ENCODE measurements at regions not wholly inside any gene's neighbourhood (a gene's known extent, or its start where the extent isn't known, plus 50 kb on each side); places are given as distances from the start of the nearest gene placed in this dataset.

DNA sequence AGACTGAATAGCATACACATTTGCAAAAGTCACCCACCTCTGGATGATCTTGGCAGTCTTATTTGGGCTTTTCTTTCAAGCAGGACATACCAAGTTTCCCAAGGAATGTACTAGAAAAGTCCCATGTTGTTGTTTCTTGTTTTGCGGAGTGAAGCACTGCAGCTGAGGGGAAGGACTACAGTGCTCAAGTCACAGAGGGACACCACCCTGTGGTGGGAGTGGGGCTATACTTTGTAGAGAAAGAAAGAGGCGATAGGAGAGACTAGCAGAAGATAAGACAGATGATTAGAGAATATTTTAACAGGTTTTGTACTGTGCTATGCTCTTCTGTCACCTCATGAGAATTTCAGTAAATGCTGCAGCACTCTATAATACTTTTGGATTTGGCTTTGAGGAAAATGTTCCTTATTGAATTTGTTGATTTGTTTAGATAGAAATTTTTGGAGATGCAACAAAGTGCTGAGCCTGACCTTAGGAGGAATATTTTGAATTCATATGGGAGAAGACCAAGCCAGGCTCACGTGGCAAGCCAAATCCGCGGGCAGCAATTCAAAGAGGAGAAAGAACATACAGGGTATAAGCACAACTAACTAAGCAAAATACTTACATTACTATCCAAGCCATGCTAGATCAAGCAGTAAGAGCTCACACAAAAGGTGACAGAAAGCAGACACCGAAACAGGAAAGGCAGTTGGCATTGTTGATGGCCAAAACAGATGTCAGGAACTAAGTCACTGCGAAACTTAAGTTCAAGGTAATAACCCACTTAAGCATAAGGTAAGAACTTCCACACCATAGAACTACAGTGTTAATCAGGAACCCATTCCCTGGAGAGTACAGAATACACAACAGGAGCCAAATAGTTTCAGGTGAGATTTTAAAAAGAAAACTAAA is 280.3 kb upstream of the INTU start:
- H3K4me3 Mint-ChIP-seq, result no peak overlapping the region

DNA sequence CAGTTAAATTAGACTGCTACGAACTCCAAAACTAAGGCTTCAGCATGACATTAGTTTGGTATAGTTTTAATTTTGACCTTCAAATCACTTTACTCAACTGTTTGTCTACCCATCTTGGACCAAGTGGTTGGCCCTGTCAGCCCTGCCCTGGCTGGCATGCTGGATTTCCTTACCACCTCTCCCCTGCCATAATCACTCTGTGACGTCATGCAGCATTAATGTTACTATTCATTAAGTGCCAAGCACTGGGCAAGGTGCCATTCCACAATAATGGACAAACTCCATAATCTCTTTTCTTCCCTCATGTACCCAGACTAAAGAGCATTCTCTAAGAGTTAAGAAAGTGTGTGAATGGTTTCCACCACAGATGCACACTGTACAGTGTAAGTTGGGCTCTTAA is 277.0 kb upstream of the INTU start:
- ChIA-PET POLR2A (no interaction called here), CTCF (no interaction called here)
- DNase-seq (ENCODE audit: low spot score) (no peak), ATAC-seq (no peak)
- Mint-ChIP-seq H3K4me3 (no peak overlapping the region), H3K36me3 (no peaks in the 10 kb centered on the region), H3K27ac (no peak overlapping the region), H3K9me3 (no peaks in the 10 kb centered on the region), H3K4me1 (peaks cover 6% of the 10 kb centered on the region; the same call in 1 of the 2 replicates), H3K27me3 (ENCODE audit: low read depth) (no peaks in the 10 kb centered on the region)
- TF ChIP-seq ZNF671 (CRISPR knock-in tag; IDR thresholded peaks at IDR 0.05), result no peak

More for the DNA sequence above, 280.3 kb upstream of the INTU start:
- ChIA-PET CTCF (interaction anchor here (1.0 kb wide), 1 partner anchor 48 kb away, joined by 3 read pairs; no protein-coding TSS in a partner anchor), POLR2A (no interaction called here)
- TF ChIP-seq JUN (CRISPR knock-in tag; IDR thresholded peaks at IDR 0.05) (no peak), ZNF671 (CRISPR knock-in tag; IDR thresholded peaks at IDR 0.05) (no peak), ESRRA (CRISPR knock-in tag; IDR thresholded peaks at IDR 0.05; ENCODE audit: borderline replicate concordance) (no peak), SMAD3 (CRISPR knock-in tag; IDR thresholded peaks at IDR 0.05; ENCODE audit: borderline replicate concordance) (no peak), NR2C2 (CRISPR knock-in tag; IDR thresholded peaks at IDR 0.05) (no peak), NR3C1 (CRISPR knock-in tag; conservative IDR thresholded peaks at IDR 0.05; ENCODE audit: low read depth) (no peak), FOXP1 (CRISPR knock-in tag; IDR thresholded peaks at IDR 0.05; ENCODE audit: borderline replicate concordance) (no peak), NFE2L1 (CRISPR knock-in tag; IDR thresholded peaks at IDR 0.05) (no peak)
- TF ChIP-seq, protein P1, sequence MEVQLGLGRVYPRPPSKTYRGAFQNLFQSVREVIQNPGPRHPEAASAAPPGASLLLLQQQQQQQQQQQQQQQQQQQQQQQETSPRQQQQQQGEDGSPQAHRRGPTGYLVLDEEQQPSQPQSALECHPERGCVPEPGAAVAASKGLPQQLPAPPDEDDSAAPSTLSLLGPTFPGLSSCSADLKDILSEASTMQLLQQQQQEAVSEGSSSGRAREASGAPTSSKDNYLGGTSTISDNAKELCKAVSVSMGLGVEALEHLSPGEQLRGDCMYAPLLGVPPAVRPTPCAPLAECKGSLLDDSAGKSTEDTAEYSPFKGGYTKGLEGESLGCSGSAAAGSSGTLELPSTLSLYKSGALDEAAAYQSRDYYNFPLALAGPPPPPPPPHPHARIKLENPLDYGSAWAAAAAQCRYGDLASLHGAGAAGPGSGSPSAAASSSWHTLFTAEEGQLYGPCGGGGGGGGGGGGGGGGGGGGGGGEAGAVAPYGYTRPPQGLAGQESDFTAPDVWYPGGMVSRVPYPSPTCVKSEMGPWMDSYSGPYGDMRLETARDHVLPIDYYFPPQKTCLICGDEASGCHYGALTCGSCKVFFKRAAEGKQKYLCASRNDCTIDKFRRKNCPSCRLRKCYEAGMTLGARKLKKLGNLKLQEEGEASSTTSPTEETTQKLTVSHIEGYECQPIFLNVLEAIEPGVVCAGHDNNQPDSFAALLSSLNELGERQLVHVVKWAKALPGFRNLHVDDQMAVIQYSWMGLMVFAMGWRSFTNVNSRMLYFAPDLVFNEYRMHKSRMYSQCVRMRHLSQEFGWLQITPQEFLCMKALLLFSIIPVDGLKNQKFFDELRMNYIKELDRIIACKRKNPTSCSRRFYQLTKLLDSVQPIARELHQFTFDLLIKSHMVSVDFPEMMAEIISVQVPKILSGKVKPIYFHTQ (CRISPR knock-in tag; IDR thresholded peaks at IDR 0.05), result no peak
- TF ChIP-seq, protein P2, sequence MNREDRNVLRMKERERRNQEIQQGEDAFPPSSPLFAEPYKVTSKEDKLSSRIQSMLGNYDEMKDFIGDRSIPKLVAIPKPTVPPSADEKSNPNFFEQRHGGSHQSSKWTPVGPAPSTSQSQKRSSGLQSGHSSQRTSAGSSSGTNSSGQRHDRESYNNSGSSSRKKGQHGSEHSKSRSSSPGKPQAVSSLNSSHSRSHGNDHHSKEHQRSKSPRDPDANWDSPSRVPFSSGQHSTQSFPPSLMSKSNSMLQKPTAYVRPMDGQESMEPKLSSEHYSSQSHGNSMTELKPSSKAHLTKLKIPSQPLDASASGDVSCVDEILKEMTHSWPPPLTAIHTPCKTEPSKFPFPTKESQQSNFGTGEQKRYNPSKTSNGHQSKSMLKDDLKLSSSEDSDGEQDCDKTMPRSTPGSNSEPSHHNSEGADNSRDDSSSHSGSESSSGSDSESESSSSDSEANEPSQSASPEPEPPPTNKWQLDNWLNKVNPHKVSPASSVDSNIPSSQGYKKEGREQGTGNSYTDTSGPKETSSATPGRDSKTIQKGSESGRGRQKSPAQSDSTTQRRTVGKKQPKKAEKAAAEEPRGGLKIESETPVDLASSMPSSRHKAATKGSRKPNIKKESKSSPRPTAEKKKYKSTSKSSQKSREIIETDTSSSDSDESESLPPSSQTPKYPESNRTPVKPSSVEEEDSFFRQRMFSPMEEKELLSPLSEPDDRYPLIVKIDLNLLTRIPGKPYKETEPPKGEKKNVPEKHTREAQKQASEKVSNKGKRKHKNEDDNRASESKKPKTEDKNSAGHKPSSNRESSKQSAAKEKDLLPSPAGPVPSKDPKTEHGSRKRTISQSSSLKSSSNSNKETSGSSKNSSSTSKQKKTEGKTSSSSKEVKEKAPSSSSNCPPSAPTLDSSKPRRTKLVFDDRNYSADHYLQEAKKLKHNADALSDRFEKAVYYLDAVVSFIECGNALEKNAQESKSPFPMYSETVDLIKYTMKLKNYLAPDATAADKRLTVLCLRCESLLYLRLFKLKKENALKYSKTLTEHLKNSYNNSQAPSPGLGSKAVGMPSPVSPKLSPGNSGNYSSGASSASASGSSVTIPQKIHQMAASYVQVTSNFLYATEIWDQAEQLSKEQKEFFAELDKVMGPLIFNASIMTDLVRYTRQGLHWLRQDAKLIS (CRISPR knock-in tag; IDR thresholded peaks at IDR 0.05; ENCODE audit: borderline replicate concordance), result no peak
- TF ChIP-seq, protein P3, sequence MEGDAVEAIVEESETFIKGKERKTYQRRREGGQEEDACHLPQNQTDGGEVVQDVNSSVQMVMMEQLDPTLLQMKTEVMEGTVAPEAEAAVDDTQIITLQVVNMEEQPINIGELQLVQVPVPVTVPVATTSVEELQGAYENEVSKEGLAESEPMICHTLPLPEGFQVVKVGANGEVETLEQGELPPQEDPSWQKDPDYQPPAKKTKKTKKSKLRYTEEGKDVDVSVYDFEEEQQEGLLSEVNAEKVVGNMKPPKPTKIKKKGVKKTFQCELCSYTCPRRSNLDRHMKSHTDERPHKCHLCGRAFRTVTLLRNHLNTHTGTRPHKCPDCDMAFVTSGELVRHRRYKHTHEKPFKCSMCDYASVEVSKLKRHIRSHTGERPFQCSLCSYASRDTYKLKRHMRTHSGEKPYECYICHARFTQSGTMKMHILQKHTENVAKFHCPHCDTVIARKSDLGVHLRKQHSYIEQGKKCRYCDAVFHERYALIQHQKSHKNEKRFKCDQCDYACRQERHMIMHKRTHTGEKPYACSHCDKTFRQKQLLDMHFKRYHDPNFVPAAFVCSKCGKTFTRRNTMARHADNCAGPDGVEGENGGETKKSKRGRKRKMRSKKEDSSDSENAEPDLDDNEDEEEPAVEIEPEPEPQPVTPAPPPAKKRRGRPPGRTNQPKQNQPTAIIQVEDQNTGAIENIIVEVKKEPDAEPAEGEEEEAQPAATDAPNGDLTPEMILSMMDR (IDR thresholded peaks at IDR 0.05), result no peak
- Mint-ChIP-seq H3K4me1 (peaks cover 6% of the 10 kb centered on the region; the same call in 1 of the 2 replicates), H3K36me3 (no peaks in the 10 kb centered on the region), H3K27ac (no peak overlapping the region), H3K9me3 (peaks cover 18% of the 10 kb centered on the region), H3K27me3 (ENCODE audit: low read depth) (no peaks in the 10 kb centered on the region)
- DNase-seq (ENCODE audit: low spot score) (peak; percentile 23), ATAC-seq (peak; percentile 96)

DNA sequence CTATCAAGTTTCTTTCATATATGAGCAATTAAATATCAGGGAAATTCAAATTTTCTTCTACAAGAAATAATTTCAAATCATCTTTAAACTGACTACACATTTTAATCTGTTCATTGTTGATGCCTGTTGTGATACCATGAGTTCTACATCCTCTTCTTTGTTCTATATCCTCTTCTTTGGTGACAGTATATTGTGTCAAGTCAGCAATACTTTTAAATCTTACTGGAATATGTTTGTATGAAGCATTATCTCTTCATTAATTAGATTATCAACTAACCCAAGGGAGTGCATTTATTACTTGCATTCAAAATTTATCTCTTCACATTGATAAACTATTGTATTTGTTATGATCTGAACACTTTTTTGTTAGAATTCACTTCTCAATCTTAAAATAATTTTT is 275.0 kb upstream of the INTU start:
- no peak for DNase-seq (ENCODE audit: low spot score)
- Mint-ChIP-seq H3K4me3 (no peak overlapping the region), H3K27me3 (ENCODE audit: low read depth) (no peaks in the 10 kb centered on the region), H3K36me3 (no peaks in the 10 kb centered on the region), H3K4me1 (peaks cover under 1% of the 10 kb centered on the region; the same call in 1 of the 2 replicates), H3K9me3 (no peaks in the 10 kb centered on the region), H3K27ac (no peak overlapping the region)
- no peak for ATAC-seq
- ChIA-PET POLR2A (no interaction called here), CTCF (no interaction called here)
- TF ChIP-seq, protein P4, sequence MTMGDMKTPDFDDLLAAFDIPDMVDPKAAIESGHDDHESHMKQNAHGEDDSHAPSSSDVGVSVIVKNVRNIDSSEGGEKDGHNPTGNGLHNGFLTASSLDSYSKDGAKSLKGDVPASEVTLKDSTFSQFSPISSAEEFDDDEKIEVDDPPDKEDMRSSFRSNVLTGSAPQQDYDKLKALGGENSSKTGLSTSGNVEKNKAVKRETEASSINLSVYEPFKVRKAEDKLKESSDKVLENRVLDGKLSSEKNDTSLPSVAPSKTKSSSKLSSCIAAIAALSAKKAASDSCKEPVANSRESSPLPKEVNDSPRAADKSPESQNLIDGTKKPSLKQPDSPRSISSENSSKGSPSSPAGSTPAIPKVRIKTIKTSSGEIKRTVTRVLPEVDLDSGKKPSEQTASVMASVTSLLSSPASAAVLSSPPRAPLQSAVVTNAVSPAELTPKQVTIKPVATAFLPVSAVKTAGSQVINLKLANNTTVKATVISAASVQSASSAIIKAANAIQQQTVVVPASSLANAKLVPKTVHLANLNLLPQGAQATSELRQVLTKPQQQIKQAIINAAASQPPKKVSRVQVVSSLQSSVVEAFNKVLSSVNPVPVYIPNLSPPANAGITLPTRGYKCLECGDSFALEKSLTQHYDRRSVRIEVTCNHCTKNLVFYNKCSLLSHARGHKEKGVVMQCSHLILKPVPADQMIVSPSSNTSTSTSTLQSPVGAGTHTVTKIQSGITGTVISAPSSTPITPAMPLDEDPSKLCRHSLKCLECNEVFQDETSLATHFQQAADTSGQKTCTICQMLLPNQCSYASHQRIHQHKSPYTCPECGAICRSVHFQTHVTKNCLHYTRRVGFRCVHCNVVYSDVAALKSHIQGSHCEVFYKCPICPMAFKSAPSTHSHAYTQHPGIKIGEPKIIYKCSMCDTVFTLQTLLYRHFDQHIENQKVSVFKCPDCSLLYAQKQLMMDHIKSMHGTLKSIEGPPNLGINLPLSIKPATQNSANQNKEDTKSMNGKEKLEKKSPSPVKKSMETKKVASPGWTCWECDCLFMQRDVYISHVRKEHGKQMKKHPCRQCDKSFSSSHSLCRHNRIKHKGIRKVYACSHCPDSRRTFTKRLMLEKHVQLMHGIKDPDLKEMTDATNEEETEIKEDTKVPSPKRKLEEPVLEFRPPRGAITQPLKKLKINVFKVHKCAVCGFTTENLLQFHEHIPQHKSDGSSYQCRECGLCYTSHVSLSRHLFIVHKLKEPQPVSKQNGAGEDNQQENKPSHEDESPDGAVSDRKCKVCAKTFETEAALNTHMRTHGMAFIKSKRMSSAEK (CRISPR knock-in tag; IDR thresholded peaks at IDR 0.05; ENCODE audit: borderline replicate concordance), result no peak
- TF ChIP-seq, protein P5, sequence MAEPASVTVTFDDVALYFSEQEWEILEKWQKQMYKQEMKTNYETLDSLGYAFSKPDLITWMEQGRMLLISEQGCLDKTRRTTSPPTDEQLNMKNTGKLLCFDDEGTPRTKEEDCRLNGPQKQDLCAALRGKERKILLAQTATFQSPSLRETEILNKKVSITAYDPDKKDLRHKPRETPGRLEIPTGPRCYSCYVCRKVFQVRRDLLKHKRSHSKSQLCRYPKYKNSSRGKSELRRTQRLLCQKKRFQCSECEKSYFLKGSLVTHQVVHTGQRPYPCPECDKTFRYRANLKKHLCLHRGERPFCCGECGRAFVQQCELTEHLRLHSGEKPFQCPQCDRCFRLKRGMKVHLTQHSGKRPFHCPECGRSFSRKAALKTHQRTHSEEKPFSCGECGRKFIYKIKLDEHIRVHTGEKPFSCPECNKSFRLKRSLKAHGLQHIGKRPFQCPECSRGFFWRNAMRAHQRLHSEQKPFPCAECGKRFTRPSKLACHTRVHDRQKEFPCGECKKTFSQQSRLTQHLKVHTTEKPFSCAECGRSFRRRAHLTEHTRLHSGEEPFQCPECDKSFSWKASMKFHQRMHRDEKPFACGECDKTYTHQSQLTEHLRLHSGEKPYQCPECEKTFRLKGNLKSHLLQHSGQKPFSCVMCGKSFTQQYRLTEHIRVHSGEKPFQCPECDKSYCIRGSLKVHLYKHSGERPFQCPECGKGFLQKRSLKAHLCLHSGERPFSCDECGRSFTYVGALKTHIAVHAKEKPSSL (CRISPR knock-in tag; conservative IDR thresholded peaks at IDR 0.05), result no peak
- TF ChIP-seq, protein P6, sequence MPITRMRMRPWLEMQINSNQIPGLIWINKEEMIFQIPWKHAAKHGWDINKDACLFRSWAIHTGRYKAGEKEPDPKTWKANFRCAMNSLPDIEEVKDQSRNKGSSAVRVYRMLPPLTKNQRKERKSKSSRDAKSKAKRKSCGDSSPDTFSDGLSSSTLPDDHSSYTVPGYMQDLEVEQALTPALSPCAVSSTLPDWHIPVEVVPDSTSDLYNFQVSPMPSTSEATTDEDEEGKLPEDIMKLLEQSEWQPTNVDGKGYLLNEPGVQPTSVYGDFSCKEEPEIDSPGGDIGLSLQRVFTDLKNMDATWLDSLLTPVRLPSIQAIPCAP (CRISPR knock-in tag; IDR thresholded peaks at IDR 0.05), result no peak
